ENCODE measurements at regions not wholly inside any gene's neighbourhood (a gene's known extent, or its start where the extent isn't known, plus 50 kb on each side); places are given as distances from the start of the nearest gene placed in this dataset.
"Not testable (repeated sequence)": the region's sequence is repeated elsewhere in the genome, so short reads cannot be mapped to it uniquely, and the experiment has no call there.

DNA sequence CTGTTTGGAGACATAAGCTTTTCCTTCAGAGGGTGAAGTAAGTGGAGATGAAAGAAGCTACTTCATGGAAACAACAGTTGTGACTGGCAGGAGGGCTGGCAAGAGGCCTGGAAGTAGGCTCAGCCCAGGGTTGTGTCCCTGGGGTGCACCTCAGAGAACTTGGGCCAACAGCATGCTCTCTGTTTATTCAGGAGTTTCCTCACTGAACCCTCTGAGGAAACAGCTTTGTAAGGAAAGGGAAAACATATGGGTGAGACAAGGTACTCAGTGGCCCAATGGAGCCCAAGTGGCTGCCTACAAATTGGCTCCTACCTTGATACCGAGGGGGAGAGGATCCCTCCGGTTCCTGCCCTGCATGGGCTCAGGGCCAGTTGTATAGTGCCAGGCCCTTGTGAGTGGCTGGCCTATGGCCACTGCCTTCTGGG lies 115.5 kb upstream of the ITGA6 start:
- H3K9ac ChIP-seq = no peak overlapping the region
- H3K27me3 ChIP-seq (ENCODE audit: insufficient read depth) = no peaks in the 10 kb centered on the region
- H3K79me2 ChIP-seq (ENCODE audit: insufficient read depth) = no peaks in the 10 kb centered on the region
- no peak for TF ChIP-seq SIN3A (IDR thresholded peaks at IDR 0.05; ENCODE audit: borderline replicate concordance, low read depth, low read length)
- TF ChIP-seq MXI1 (IDR thresholded peaks at IDR 0.05; ENCODE audit: low read depth, low read length) = no peak
- TF ChIP-seq SMC3 (IDR thresholded peaks at IDR 0.05; ENCODE audit: low read depth, low read length) = no peak
- no peak for TF ChIP-seq JUND (IDR thresholded peaks at IDR 0.05)
- TF ChIP-seq GABPA (IDR thresholded peaks at IDR 0.05; ENCODE audit: low read depth) = no peak
- H3K9me2 ChIP-seq = no peaks in the 10 kb centered on the region
- no peaks in the 10 kb centered on the region for H3F3A ChIP-seq (replicated peaks; ENCODE audit: insufficient read depth)
- H3K4me1 ChIP-seq (ENCODE audit: control insufficient read depth in 1 of 2, insufficient read depth in 2 of 2, low read depth in 1 of 2, low read length in 1 of 2) = no peaks in the 10 kb centered on the region; a peak in 1 of 4 replicates
- ChIA-PET POLR2A (no interaction called here), CTCF (interaction anchor here (1.0 kb wide), 1 partner anchor 9 kb away, joined by 3 read pairs; no protein-coding TSS in a partner anchor)
- H2AFZ ChIP-seq (ENCODE audit: low read depth) = no peak overlapping the region
- no peaks in the 10 kb centered on the region for H3K36me3 ChIP-seq (replicated peaks in 1 of 2; ENCODE audit: control insufficient read depth in 1 of 2, insufficient read depth in 2 of 2, low read length in 1 of 2)
- H3K9me3 ChIP-seq = no peaks in the 10 kb centered on the region
- no peak for DNase-seq
- 77% methylated on average over 2 of the region's 2 CpGs for WGBS (ENCODE audit: low lambda C conversion rate)
- H4K20me1 ChIP-seq (ENCODE audit: insufficient read depth) = no peaks in the 10 kb centered on the region
- H3K27ac ChIP-seq (ENCODE audit: low read depth in 2 of 2, low read length in 1 of 2) = no peak overlapping the region
- H3K4me2 ChIP-seq = no peak overlapping the region
- H3K4me3 ChIP-seq (ENCODE audit: low read depth in 2 of 2, low read length in 1 of 2) = no peak overlapping the region

GRCh38 chr2:172313715-172314341 lies 113.6 kb upstream of the ITGA6 start:
- TF ChIP-seq GABPA (IDR thresholded peaks at IDR 0.05; ENCODE audit: low read depth) (no peak), FOXM1 (IDR thresholded peaks at IDR 0.05; ENCODE audit: low read depth) (no peak)
- no peak overlapping the region for H3K27ac ChIP-seq (ENCODE audit: low read depth in 2 of 2, low read length in 1 of 2)
- H3K36me3 ChIP-seq (replicated peaks in 1 of 2; ENCODE audit: control insufficient read depth in 1 of 2, insufficient read depth in 2 of 2, low read length in 1 of 2) = no peaks in the 10 kb centered on the region
- no peaks in the 10 kb centered on the region for H3K79me2 ChIP-seq (ENCODE audit: insufficient read depth)
- no peaks in the 10 kb centered on the region for H4K20me1 ChIP-seq (ENCODE audit: insufficient read depth)
- no peaks in the 10 kb centered on the region for H3K4me1 ChIP-seq (ENCODE audit: control insufficient read depth in 1 of 2, insufficient read depth in 2 of 2, low read depth in 1 of 2, low read length in 1 of 2)
- H3K4me2 ChIP-seq = no peak overlapping the region
- DNase-seq = no peak
- no peak overlapping the region for H3K4me3 ChIP-seq (ENCODE audit: low read depth in 2 of 2, low read length in 1 of 2)
- H3K27me3 ChIP-seq (ENCODE audit: insufficient read depth) = no peaks in the 10 kb centered on the region
- ChIA-PET CTCF (interaction anchor here (1.8 kb wide), 1 partner anchor 148 kb away, joined by 7 read pairs; no protein-coding TSS in a partner anchor), POLR2A (no interaction called here)
- 75% methylated on average over 7 of the region's 8 CpGs for whole genome bisulfite sequencing (ENCODE audit: low lambda C conversion rate)
- no peaks in the 10 kb centered on the region for H3K9me3 ChIP-seq
- no peaks in the 10 kb centered on the region for H3F3A ChIP-seq (replicated peaks; ENCODE audit: insufficient read depth)
- H3K9ac ChIP-seq = no peak overlapping the region
- no peak overlapping the region for H2AFZ ChIP-seq (ENCODE audit: low read depth)
- no peaks in the 10 kb centered on the region for H3K9me2 ChIP-seq

DNA sequence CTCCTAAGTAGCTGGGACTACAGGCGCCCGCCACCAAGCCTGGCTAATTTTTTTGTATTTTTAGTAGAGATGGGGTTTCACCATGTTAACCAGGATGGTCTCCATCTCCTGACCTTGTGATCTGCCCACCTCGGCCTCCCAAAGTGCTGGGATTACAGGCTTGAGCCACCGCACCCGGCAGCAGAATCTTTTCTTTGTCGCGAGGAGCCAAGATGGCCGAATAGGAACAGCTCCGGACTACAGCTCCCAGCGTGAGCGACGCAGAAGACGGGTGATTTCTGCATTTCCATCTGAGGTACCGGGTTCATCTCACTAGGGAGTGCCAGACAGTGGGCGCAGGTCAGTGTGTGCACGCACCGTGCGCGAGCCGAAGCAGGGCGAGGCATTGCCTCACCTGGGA lies 112.3 kb upstream of the ITGA6 start:
- H2AFZ ChIP-seq (ENCODE audit: low read depth); POLR2A ChIA-PET; H3K27ac ChIP-seq (ENCODE audit: low read depth in 2 of 2, low read length in 1 of 2); H3K4me1 ChIP-seq (ENCODE audit: control insufficient read depth in 1 of 2, insufficient read depth in 2 of 2, low read depth in 1 of 2, low read length in 1 of 2); H3K9me2 ChIP-seq; H3K36me3 ChIP-seq (replicated peaks in 1 of 2; ENCODE audit: control insufficient read depth in 1 of 2, insufficient read depth in 2 of 2, low read length in 1 of 2); H3F3A ChIP-seq (replicated peaks; ENCODE audit: insufficient read depth); H3K79me2 ChIP-seq (ENCODE audit: insufficient read depth); H3K4me3 ChIP-seq (ENCODE audit: low read depth in 2 of 2, low read length in 1 of 2); DNase-seq; H4K20me1 ChIP-seq (ENCODE audit: insufficient read depth); H3K4me2 ChIP-seq; H3K27me3 ChIP-seq (ENCODE audit: insufficient read depth); H3K9ac ChIP-seq; H3K9me3 ChIP-seq: not testable (repeated sequence)
- WGBS (ENCODE audit: low lambda C conversion rate) = 77% methylated on average over 6 of the region's 21 CpGs
- CTCF ChIA-PET = interaction anchor here (1.8 kb wide), 1 partner anchor 147 kb away, joined by 7 read pairs; no protein-coding TSS in a partner anchor

GRCh38 chr2:172322049-172322448 lies 105.3 kb upstream of the ITGA6 start:
- Histone ChIP-seq H3K27me3 (ENCODE audit: insufficient read depth) (no peaks in the 10 kb centered on the region), H3K9me3 (no peaks in the 10 kb centered on the region), H3K9me2 (no peaks in the 10 kb centered on the region), H2AFZ (ENCODE audit: low read depth) (no peak overlapping the region), H3K4me3 (ENCODE audit: low read depth in 2 of 2, low read length in 1 of 2) (no peak overlapping the region), H3F3A (replicated peaks; ENCODE audit: insufficient read depth) (peaks cover 11% of the 10 kb centered on the region), H3K4me1 (ENCODE audit: control insufficient read depth in 1 of 2, insufficient read depth in 2 of 2, low read depth in 1 of 2, low read length in 1 of 2) (no peaks in the 10 kb centered on the region), H3K27ac (ENCODE audit: low read depth in 2 of 2, low read length in 1 of 2) (no peak overlapping the region), H3K4me2 (no peak overlapping the region), H3K79me2 (ENCODE audit: insufficient read depth) (no peaks in the 10 kb centered on the region), H3K36me3 (replicated peaks in 1 of 2; ENCODE audit: control insufficient read depth in 1 of 2, insufficient read depth in 2 of 2, low read length in 1 of 2) (no peaks in the 10 kb centered on the region), H3K9ac (no peak overlapping the region), H4K20me1 (ENCODE audit: insufficient read depth) (no peaks in the 10 kb centered on the region)
- POLR2A ChIA-PET = no interaction called here
- WGBS (ENCODE audit: low lambda C conversion rate) = 95% methylated on average over 3 of the region's 3 CpGs
- DNase-seq = no peak
- CTCF ChIA-PET = no interaction called here
- TF ChIP-seq FOXM1 (IDR thresholded peaks at IDR 0.05; ENCODE audit: low read depth) = no peak
- TF ChIP-seq CHD2 (IDR thresholded peaks at IDR 0.05; ENCODE audit: low read length, partially characterized antibody) = no peak
- TF ChIP-seq FOXJ3 (CRISPR knock-in tag; IDR thresholded peaks at IDR 0.05) = no peak
- no peak for TF ChIP-seq FOSL2 (IDR thresholded peaks at IDR 0.05; ENCODE audit: borderline replicate concordance, low read depth)
- TF ChIP-seq EZH2phosphoT487 (IDR thresholded peaks at IDR 0.05; ENCODE audit: borderline replicate concordance, low read depth) = no peak
